ENCODE measurements at regions not wholly inside any gene's neighbourhood (a gene's known extent, or its start where the extent isn't known, plus 50 kb on each side); places are given as distances from the start of the nearest gene placed in this dataset.

- TF ChIP-seq CTCF (IDR thresholded peaks at IDR 0.05): no peak
- TF ChIP-seq POLR2A (IDR thresholded peaks at IDR 0.05): no peak
- TF ChIP-seq EP300 (IDR thresholded peaks at IDR 0.05): no peak
- no peak for TF ChIP-seq POLR2AphosphoS5 (IDR thresholded peaks at IDR 0.05)
These were observed 150.4 kb upstream of the PCDH10 start for GRCh38 chr4:132998585-132999230.

All from sigmoid colon (tissue), 4 donors.